H7 (cell line): ENCODE measurements at regions not wholly inside any gene's neighbourhood (a gene's known extent, or its start where the extent isn't known, plus 50 kb on each side); places are given as distances from the start of the nearest gene placed in this dataset.
A peak's percentile ranks its signal among the peaks of the same experiment; 100 is the strongest.

Source experiments
- DNase-seq: peaks from one replicate; pipeline ENCODE4 v3.0.0; 2012
- H3K27me3 ChIP-seq: 2 replicates; pipeline ENCODE4 v1.6.0; 2011; ENCODE audit warnings: mild to moderate bottlenecking, low read length; ENCODE audit not compliant: control insufficient read depth, insufficient read depth
- H3K36me3 ChIP-seq: replicated peaks from 2 replicates; pipeline ENCODE4 v1.5.1; 2011; ENCODE audit warnings: low read length; ENCODE audit not compliant: control insufficient read depth, insufficient read depth
- H3K4me3 ChIP-seq: 2 replicates; pipeline ENCODE4 v1.5.1; 2011; ENCODE audit warnings: low read depth, mild to moderate bottlenecking, control low read depth, low read length, moderate library complexity; ENCODE audit not compliant: insufficient read depth

GRCh38 chr4:138021139-138021830 lies 220.9 kb downstream of the SLC7A11 start:
- Histone ChIP-seq H3K36me3 (no peaks in the 10 kb centered on the region), H3K27me3 (no peaks in the 10 kb centered on the region), H3K4me3 (no peak overlapping the region)
- DNase-seq: no peak

- no peak for DNase-seq
- Histone ChIP-seq H3K4me3 (no peak overlapping the region), H3K27me3 (no peaks in the 10 kb centered on the region), H3K36me3 (no peaks in the 10 kb centered on the region)
Measured at GRCh38 chr4:138014590-138015288, 227.4 kb downstream of the SLC7A11 start.

GRCh38 chr4:138013625-138014024 lies 228.5 kb downstream of the SLC7A11 start:
- peak; percentile 10 for DNase-seq
- no peaks in the 10 kb centered on the region for H3K27me3 ChIP-seq
- H3K4me3 ChIP-seq: no peak overlapping the region
- no peaks in the 10 kb centered on the region for H3K36me3 ChIP-seq

- no peak for DNase-seq
- no peaks in the 10 kb centered on the region for H3K36me3 ChIP-seq
- no peak overlapping the region for H3K4me3 ChIP-seq
- H3K27me3 ChIP-seq: no peaks in the 10 kb centered on the region
Measured at GRCh38 chr4:138010639-138011038, 231.5 kb downstream of the SLC7A11 start.

- Histone ChIP-seq H3K27me3 (no peaks in the 10 kb centered on the region), H3K36me3 (no peaks in the 10 kb centered on the region), H3K4me3 (no peak overlapping the region)
- peak; percentile 26 for DNase-seq
Measured at GRCh38 chr4:138007572-138007971, 234.6 kb downstream of the SLC7A11 start.

- Histone ChIP-seq H3K27me3 (no peaks in the 10 kb centered on the region), H3K4me3 (no peak overlapping the region), H3K36me3 (no peaks in the 10 kb centered on the region)
- no peak for DNase-seq
Measured at GRCh38 chr4:138005486-138005885, 236.7 kb downstream of the SLC7A11 start.

GRCh38 chr4:138003248-138003647 lies 238.9 kb downstream of the SLC7A11 start:
- Histone ChIP-seq H3K4me3 (no peak overlapping the region), H3K36me3 (no peaks in the 10 kb centered on the region), H3K27me3 (no peaks in the 10 kb centered on the region)
- no peak for DNase-seq

- DNase-seq: no peak
- Histone ChIP-seq H3K27me3 (no peaks in the 10 kb centered on the region), H3K4me3 (no peak overlapping the region), H3K36me3 (no peaks in the 10 kb centered on the region)
Measured at GRCh38 chr4:137998666-137999429, 243.3 kb downstream of the SLC7A11 start.

- Histone ChIP-seq H3K36me3 (no peaks in the 10 kb centered on the region), H3K4me3 (no peak overlapping the region), H3K27me3 (no peaks in the 10 kb centered on the region)
- DNase-seq: no peak
Measured at GRCh38 chr4:137997496-137997895, 244.7 kb downstream of the SLC7A11 start.

- no peak for DNase-seq
- H3K36me3 ChIP-seq: no peaks in the 10 kb centered on the region
- H3K4me3 ChIP-seq: no peak overlapping the region
- H3K27me3 ChIP-seq: no peaks in the 10 kb centered on the region
Measured at GRCh38 chr4:137994853-137995252, 247.3 kb downstream of the SLC7A11 start.

- no peak overlapping the region for H3K4me3 ChIP-seq
- no peaks in the 10 kb centered on the region for H3K36me3 ChIP-seq
- DNase-seq: no peak
- H3K27me3 ChIP-seq: no peaks in the 10 kb centered on the region
Measured at GRCh38 chr4:137993232-137993631, 248.9 kb downstream of the SLC7A11 start.

- no peak overlapping the region for H3K4me3 ChIP-seq
- no peaks in the 10 kb centered on the region for H3K27me3 ChIP-seq
- no peaks in the 10 kb centered on the region for H3K36me3 ChIP-seq
- no peak for DNase-seq
Measured at GRCh38 chr4:137981277-137981676, 260.9 kb downstream of the SLC7A11 start.

GRCh38 chr4:137980641-137981040 lies 261.5 kb downstream of the SLC7A11 start:
- H3K36me3 ChIP-seq: no peaks in the 10 kb centered on the region
- DNase-seq: no peak
- H3K27me3 ChIP-seq: no peaks in the 10 kb centered on the region
- no peak overlapping the region for H3K4me3 ChIP-seq

GRCh38 chr4:137979938-137980337 lies 262.2 kb downstream of the SLC7A11 start:
- Histone ChIP-seq H3K27me3 (no peaks in the 10 kb centered on the region), H3K36me3 (no peaks in the 10 kb centered on the region), H3K4me3 (no peak overlapping the region)
- DNase-seq: no peak
